Ishikawa (cell line): ENCODE measurements at regions not wholly inside any gene's neighbourhood (a gene's known extent, or its start where the extent isn't known, plus 50 kb on each side); places are given as distances from the start of the nearest gene placed in this dataset.

ENCODE experiments used
- CEBPB ChIP-seq: IDR thresholded peaks from 2 replicates; pipeline ENCODE4 v1.6.1; 2012
- CREB1 ChIP-seq: IDR thresholded peaks from 2 replicates; pipeline ENCODE4 v1.6.1; 2012; ENCODE audit warnings: low read depth
- EP300 ChIP-seq: IDR thresholded peaks from 2 replicates; pipeline ENCODE4 v1.6.1; 2012; ENCODE audit warnings: borderline replicate concordance
- RAD21 ChIP-seq: IDR thresholded peaks from 2 replicates; pipeline ENCODE4 v1.6.1; 2012; ENCODE audit warnings: low read depth
- REST ChIP-seq: IDR thresholded peaks from 2 replicates; pipeline ENCODE4 v1.6.1; 2012; ENCODE audit warnings: low read depth, mild to moderate bottlenecking
- TCF12 ChIP-seq: IDR thresholded peaks from 2 replicates; pipeline ENCODE4 v1.6.1; 2012; ENCODE audit warnings: low read depth
- TEAD4 ChIP-seq: IDR thresholded peaks from 2 replicates; pipeline ENCODE4 v1.6.1; 2012
- ZBTB7A ChIP-seq: IDR thresholded peaks from 2 replicates; pipeline ENCODE4 v1.6.1; 2012; ENCODE audit warnings: low read depth
- TF ChIP-seq, protein P1 (sequence below): IDR thresholded peaks from 2 replicates; pipeline ENCODE4 v1.6.1; 2012

DNA sequence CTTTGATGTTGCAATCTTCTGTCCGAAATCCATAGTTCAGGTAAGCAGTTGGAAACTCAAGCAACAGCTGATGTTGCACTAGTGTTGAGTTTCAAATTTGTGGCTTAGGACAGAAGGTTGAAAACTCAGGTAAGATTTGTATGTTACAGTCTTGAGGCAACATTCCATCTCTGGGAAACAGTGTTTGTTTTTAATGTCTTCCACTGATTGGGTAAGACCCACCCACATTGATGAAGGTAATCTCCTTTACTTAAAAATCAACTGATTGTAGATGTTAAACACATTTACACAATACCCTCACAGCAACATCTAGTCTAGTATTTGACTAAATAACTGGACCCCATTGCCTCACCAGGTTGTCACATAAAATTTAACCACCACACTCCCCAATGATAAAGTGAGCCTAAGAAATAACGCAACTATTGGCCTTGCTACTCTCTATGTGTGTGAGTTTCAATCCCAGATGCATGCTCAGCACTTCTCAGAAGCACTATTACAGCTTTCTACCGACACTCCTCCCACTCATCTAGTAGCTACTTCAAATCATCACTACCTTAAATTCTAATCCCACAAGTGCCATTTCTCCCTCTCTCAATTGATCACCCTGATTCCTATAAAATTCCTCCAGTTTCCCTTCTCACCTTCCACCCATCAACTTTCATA, 164.0 kb downstream of the MBD2 start:
- no peak for TF ChIP-seq REST
- no peak for TF ChIP-seq EP300
- TF ChIP-seq RAD21 = no peak
- TF ChIP-seq, protein P1, sequence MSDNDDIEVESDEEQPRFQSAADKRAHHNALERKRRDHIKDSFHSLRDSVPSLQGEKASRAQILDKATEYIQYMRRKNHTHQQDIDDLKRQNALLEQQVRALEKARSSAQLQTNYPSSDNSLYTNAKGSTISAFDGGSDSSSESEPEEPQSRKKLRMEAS = no peak
- TF ChIP-seq CREB1 = no peak
- TF ChIP-seq TEAD4 = no peak
- TF ChIP-seq TCF12 = no peak
- TF ChIP-seq CEBPB = no peak
- TF ChIP-seq ZBTB7A = no peak
